Activated T-helper 2 cell treated with anti-CD3 and anti-CD28 coated beads, Interferon-gamma antibody, Interleukin-2, Interleukin-4, amounts not matched to agents 10 μg/mL and 5 μg/mL and 100 μg/mL, durations not matched to agents 14 hours and 24 hours and 36 hours (primary cell): ENCODE measurements at regions not wholly inside any gene's neighbourhood (a gene's known extent, or its start where the extent isn't known, plus 50 kb on each side); places are given as distances from the start of the nearest gene placed in this dataset.
"Not testable (repeated sequence)": the region's sequence is repeated elsewhere in the genome, so short reads cannot be mapped to it uniquely, and the experiment has no call there.

Experiments
- DNase-seq: peaks from one replicate; pipeline ENCODE4 v3.0.0; 2021; ENCODE audit warnings: low spot score
- H3K27ac Mint-ChIP-seq: one replicate; pipeline ENCODE4 v1.8.0; 2021; ENCODE audit warnings: mixed read lengths
- H3K27me3 Mint-ChIP-seq: one replicate; pipeline ENCODE4 v1.8.0; 2021; ENCODE audit warnings: low read depth, mixed read lengths
- H3K36me3 Mint-ChIP-seq: one replicate; pipeline ENCODE4 v1.8.0; 2021; ENCODE audit warnings: low read depth, mixed read lengths
- H3K4me1 Mint-ChIP-seq: one replicate; pipeline ENCODE4 v1.8.0; 2021; ENCODE audit warnings: low read depth, mixed read lengths
- H3K4me3 Mint-ChIP-seq: one replicate; pipeline ENCODE4 v1.8.0; 2021; ENCODE audit warnings: low read depth, mild to moderate bottlenecking, moderate library complexity, mixed read lengths
- H3K9me3 Mint-ChIP-seq: one replicate; pipeline ENCODE4 v1.8.0; 2021; ENCODE audit warnings: mixed read lengths
- intact Hi-C: fragments of 100-400 bp; cut with micrococcal nuclease; formaldehyde crosslinking; loops from one replicate; pipeline ENCODE4 v1.15.1; 2023

DNA sequence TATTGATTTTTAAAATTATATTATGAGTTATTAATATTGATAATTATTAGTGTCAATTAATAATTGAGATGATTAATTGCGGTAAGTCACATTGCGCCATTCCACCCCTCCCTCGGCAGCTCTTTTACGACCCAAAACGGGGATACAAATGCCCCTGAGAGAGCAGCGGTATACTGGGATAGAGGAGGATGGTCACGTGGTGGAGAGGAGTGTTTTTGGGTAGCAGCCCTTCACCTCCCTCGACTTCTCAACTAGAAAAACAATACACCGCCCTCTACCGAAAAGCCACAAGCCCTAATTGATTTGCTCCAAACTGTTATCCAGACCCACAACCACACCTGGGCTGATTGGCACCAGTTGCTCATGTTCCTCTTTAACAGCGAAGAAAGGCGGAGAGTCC is 71.0 kb downstream of the DAPL1 start:
- intact Hi-C loops, H3K9me3 Mint-ChIP-seq, H3K27me3 Mint-ChIP-seq, H3K4me1 Mint-ChIP-seq, H3K36me3 Mint-ChIP-seq, DNase-seq, H3K4me3 Mint-ChIP-seq, H3K27ac Mint-ChIP-seq: not testable (repeated sequence)

DNA sequence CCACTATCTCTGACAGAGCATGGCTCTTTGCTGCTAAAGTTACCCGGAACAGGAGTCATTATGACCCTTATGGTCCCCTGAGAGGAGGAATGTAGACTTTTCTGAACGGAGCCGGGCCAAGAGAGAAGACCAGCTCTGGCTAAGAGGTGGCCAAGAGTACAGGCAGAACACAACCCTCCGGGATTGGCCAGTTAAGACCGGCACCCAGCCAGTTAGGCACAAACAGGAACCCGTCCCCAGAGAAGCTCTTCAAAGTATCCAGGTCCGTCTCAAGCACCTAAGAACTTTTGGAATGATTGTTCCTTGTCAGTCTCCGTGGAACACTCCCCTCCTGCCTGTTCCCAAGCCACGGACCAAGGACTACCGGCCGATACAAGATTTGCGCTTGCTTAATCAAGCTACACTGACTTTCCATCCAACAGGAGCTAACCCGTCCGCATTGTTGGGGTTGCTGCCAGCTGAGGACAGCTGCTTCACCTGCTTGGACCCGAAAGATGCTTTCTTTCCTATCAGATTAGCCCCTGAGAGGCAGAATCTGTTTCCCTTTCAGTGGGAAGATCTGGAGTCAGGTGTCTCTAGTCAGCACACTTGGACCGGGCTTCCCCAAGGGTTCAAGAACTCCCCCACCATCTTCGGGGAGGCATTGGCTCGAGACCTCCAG is 72.5 kb downstream of the DAPL1 start:
- H3K36me3 Mint-ChIP-seq, H3K9me3 Mint-ChIP-seq, H3K27me3 Mint-ChIP-seq, H3K4me1 Mint-ChIP-seq, intact Hi-C loops, H3K4me3 Mint-ChIP-seq, H3K27ac Mint-ChIP-seq, DNase-seq: not testable (repeated sequence)

DNA sequence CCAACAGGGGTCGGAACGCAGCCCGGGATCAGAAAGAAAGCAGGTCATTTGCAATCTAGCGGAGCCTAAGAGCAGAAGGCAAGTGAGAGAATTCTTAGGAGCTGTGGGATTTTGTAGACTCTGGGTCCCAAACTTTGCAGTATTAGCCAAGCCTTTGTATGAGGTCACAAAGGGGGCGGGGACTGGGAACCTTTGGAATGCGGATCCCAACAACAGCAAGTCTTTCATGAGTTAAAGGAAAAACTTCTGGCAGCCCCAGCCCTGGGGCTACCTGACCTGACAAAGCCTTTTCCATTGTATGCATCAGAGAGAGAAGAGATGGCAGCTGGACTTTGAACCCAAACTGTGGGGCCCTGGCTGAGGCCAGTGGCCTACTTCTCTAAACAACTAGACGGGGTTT is 73.3 kb downstream of the DAPL1 start:
- H3K36me3 Mint-ChIP-seq, H3K4me1 Mint-ChIP-seq, DNase-seq: not testable (repeated sequence)

DNA sequence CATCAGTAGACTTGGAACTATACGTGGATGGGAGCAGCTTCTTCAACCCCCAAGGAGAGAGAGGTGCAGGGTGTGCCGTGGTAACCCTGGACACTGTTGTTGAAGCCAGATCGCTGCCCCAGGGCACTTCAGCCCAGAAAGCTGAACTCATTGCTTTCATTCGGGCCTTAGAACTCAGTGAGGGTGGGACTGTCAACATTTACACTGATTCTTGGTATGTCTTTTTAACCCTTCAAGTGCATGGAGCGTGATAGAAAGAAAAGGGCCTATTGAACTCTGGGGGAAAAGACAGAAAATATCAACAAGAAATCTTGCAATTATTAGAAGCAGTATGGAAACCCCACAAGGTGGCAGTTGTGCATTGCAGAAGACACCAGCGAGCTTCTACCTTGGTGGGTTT is 74.0 kb downstream of the DAPL1 start:
- H3K4me1 Mint-ChIP-seq, intact Hi-C loops, H3K36me3 Mint-ChIP-seq, DNase-seq, H3K27ac Mint-ChIP-seq, H3K4me3 Mint-ChIP-seq, H3K9me3 Mint-ChIP-seq, H3K27me3 Mint-ChIP-seq: not testable (repeated sequence)

More for the DNA sequence above, 73.3 kb downstream of the DAPL1 start:
- H3K27me3 Mint-ChIP-seq, H3K27ac Mint-ChIP-seq, H3K9me3 Mint-ChIP-seq, H3K4me3 Mint-ChIP-seq, intact Hi-C loops: not testable (repeated sequence)

DNA sequence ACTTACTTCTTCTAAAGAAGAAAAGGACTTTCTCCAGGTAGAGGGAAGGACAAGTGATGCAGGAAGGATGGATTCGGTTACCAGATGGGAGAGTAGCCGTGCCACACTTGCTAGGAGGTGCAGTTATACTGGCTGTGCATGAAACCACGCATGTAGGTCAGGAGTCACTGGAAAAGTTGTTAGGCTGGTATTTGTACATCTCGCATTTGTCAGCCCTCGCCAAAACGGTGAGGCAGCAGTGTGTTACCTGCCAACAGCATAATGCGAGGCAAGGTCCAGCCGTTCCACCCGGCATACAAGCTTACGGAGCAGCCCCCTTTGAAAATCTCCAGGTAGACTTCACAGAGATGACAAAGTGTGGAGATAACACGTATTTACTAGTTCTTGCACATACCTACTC is 74.5 kb downstream of the DAPL1 start:
- DNase-seq, H3K27me3 Mint-ChIP-seq, H3K27ac Mint-ChIP-seq, H3K4me3 Mint-ChIP-seq, H3K36me3 Mint-ChIP-seq, H3K4me1 Mint-ChIP-seq, intact Hi-C loops, H3K9me3 Mint-ChIP-seq: not testable (repeated sequence)

DNA sequence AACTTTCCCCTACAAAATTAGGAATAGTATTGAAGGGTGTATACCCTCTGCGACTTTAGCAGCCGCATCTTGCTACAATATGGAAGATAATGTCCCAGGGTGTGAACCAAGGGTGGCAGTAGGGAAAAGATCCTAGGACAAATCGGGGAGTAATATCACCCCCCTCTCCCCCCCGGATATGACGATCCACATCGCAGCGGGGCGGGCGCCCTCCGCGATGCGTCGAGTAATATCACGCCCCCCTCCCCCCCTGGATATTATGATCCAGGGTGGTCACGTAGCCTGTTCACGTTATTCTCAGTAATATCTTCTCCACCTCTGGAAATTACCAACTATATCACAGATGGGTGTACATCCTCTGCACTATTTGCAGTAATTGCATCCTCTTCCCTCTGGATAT is 82.9 kb downstream of the DAPL1 start:
- Mint-ChIP-seq H3K36me3 (no peaks in the 10 kb centered on the region), H3K27ac (no peak overlapping the region), H3K4me3 (no peak overlapping the region), H3K9me3 (no peaks in the 10 kb centered on the region), H3K4me1 (no peaks in the 10 kb centered on the region), H3K27me3 (no peaks in the 10 kb centered on the region)
- no peak for DNase-seq
- intact Hi-C loops, result no loop called here

DNA sequence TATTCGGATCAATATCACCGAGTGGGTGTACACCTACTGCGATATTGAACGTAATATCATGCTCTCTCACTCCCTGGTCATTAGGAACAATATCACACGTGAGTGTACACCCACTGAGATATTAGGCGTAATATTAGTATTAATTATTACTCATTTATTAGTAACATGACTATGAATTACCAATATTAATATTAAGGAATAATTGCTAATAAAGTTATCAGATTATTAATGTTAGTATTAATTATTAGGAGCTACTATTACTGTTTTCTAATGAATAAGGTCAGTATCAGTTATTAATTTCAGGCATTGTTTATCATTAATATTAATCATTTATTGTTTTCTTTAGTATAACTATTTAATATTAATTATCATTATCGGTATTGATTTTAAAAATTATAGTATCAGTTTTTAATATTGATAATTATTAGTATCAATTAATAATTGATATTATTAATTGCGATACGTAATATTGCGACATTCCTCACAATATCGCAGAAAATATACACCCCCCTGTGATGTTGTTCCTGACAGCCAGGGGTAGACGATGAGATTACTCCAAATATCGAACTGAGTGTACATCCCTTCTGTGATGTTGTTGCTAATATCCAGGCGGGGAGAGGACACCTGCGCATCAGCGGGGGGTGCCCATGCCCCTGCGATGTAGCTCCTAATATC is 84.2 kb downstream of the DAPL1 start:
- no peak overlapping the region for H3K4me3 Mint-ChIP-seq
- no peaks in the 10 kb centered on the region for H3K9me3 Mint-ChIP-seq
- no peak overlapping the region for H3K27ac Mint-ChIP-seq
- DNase-seq, result no peak
- H3K27me3 Mint-ChIP-seq, result no peaks in the 10 kb centered on the region
- H3K36me3 Mint-ChIP-seq, result no peaks in the 10 kb centered on the region
- intact Hi-C loops, result no loop called here
- no peaks in the 10 kb centered on the region for H3K4me1 Mint-ChIP-seq

DNA sequence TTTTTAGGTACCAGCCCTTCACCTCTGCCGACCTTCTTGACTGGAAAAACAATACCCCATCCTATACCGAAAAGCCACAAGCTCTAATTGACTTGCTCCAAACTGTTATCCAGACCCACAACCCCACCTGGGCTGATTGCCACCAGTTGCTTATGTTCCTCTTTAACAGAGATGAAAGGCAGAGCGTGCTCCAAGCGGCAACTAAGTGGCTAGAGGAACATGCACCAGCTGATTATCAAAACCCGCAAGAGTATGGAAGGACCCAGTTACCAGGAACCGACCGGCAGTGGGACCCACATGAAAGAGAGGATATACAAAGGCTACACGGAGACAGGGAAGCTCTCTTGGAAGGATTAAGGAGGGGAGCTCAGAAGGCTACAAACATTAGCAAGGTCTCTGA is 86.1 kb upstream of the TANC1 start:
- peaks cover 4% of the 10 kb centered on the region for H3K4me1 Mint-ChIP-seq
- no peaks in the 10 kb centered on the region for H3K27me3 Mint-ChIP-seq
- no peak overlapping the region for H3K4me3 Mint-ChIP-seq
- no peak for DNase-seq
- no peaks in the 10 kb centered on the region for H3K36me3 Mint-ChIP-seq
- intact Hi-C loops, result no loop called here
- H3K27ac Mint-ChIP-seq, result no peak overlapping the region
- no peaks in the 10 kb centered on the region for H3K9me3 Mint-ChIP-seq

DNA sequence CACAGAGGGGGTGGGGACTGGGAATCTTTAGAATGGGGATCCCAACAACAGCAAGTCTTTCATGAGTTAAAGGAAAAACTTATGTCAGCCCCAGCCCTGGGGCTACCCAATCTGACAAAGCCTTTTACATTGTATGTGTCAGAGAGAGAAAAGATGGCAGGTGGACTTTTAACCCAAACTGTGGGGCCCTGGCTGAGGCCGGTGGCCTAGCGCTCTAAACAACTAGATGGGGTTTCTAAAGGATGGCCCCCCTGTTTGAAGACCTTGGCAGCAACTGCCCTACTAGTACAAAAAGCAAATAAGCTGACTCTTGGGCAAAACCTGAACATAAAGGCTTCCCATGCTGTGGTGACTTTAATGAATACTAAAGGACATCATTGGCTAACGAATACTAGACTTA is 83.9 kb upstream of the TANC1 start:
- intact Hi-C loops, result not testable (repeated sequence)

DNA sequence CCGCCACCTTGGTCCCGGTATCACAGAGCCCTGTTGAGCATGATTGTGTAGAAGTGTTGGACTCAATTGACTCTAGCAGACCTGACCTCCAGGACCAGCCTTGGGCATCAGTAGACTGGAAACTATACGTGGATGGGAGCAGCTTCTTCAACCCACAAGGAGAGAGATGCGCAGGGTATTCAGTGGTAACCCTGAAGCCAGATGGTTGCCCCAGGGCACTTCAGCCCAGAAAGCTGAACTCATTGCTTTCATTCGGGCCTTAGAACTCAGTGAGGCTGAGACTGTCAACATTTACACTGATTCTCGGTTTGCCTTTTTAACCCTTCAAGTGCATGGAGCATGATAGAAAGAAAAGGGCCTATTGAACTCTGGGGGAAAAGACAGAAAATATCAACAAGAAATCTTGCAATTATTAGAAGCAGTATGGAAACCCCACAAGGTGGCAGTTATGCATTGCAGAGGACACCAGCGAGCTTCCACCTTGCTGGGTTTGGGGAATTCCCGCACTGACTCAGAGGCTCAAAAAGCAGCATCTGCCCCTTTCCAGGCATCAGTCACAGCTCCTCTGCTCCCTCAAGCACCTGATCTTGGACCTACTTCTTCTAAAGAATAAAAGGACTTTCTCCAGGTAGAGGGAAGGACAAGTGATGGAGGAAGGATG is 83.3 kb upstream of the TANC1 start:
- intact Hi-C loops, H3K4me1 Mint-ChIP-seq, H3K27me3 Mint-ChIP-seq, H3K36me3 Mint-ChIP-seq, H3K4me3 Mint-ChIP-seq, H3K9me3 Mint-ChIP-seq, DNase-seq, H3K27ac Mint-ChIP-seq: not testable (repeated sequence)

More for the DNA sequence above, 83.9 kb upstream of the TANC1 start:
- H3K27ac Mint-ChIP-seq, DNase-seq, H3K27me3 Mint-ChIP-seq, H3K4me1 Mint-ChIP-seq, H3K9me3 Mint-ChIP-seq, H3K36me3 Mint-ChIP-seq, H3K4me3 Mint-ChIP-seq: not testable (repeated sequence)

DNA sequence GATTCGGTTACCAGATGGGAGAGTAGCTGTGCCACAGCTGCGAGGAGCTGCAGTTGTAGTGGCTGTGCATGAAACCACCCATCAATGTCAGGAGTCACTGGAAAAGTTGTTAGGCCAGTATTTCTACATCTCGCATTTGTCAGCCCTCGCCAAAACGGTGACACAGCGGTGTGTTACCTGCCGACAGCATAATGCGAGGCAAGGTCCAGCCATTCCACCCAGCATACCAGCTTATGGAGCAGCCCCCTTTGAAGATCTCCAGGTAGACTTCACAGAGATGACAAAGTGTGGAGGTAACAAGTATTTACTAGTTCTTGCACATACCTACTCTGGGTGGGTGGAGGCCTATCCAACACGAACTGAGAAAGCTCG is 82.8 kb upstream of the TANC1 start:
- H3K4me1 Mint-ChIP-seq, H3K4me3 Mint-ChIP-seq, intact Hi-C loops, H3K27me3 Mint-ChIP-seq, H3K27ac Mint-ChIP-seq, H3K36me3 Mint-ChIP-seq, DNase-seq: not testable (repeated sequence)
- peaks cover 11% of the 10 kb centered on the region for H3K9me3 Mint-ChIP-seq

DNA sequence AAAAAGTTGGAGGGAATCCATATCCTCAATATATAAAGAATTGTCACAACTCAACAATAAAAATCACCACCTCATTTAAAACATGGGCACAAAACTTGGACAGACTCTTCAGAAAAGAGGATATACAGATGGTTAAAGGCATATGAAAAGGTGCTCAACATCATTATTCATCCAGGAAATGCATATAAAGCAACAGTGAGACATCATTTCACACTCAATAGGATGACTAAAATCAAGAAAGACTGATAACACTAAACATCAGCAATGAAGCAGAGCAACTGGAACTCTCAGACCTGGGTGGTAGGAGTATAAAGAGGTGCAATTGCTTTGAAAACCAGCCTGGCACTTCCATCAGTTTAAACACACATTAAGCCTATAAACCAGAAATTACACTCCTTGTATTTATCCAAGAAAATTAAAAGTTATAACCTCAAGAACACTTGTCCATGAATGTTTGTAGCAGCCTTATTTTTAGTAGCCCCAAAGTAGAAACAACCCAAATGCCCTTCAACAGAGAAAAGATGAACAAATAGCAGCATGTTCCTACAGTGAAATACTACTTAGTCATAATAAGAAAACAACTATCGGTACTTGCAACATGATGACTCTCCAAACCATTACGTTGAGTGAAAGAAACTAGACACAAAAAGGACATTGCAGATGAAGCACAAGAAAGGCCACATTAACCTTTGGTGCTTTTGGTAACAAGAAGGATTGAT is 79.1 kb upstream of the TANC1 start:
- DNase-seq, result no peak
- H3K36me3 Mint-ChIP-seq, result peaks cover 5% of the 10 kb centered on the region
- no peak overlapping the region for H3K27ac Mint-ChIP-seq
- no peak overlapping the region for H3K4me3 Mint-ChIP-seq
- H3K9me3 Mint-ChIP-seq, result peaks cover 12% of the 10 kb centered on the region
- intact Hi-C loops, result no loop called here
- H3K27me3 Mint-ChIP-seq, result no peaks in the 10 kb centered on the region
- peaks cover 7% of the 10 kb centered on the region for H3K4me1 Mint-ChIP-seq

DNA sequence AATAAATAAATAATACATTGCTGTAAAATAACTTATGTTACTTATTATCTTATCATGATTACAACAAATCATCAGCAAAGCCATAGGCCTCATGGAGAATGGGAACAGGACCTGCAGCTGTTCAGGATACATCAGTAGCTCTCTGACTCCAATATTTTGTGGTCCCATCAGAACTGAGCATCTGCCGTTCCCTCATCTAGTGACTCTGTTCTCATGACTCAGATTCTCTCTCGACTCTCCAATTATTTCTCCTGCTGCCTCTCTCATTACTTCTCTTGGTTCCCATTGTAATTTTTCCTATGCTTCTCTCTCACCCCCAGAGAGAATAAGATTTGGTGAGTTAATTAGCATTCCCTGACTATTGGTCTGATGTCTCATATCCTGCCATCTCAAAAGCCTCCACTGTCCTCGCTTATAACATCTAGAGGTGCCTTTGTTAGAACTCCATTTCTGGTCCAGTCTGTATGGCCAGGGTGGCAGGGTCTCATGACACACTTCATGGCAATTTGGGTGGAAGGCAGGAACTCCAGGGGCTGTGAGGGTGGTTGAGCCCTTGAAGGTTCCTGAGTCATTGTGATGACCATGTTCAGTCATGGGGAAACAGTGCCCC is 78.0 kb upstream of the TANC1 start:
- Mint-ChIP-seq H3K27ac (no peak overlapping the region), H3K36me3 (peaks cover 5% of the 10 kb centered on the region), H3K27me3 (no peaks in the 10 kb centered on the region), H3K4me3 (no peak overlapping the region), H3K4me1 (peaks cover 4% of the 10 kb centered on the region), H3K9me3 (peaks cover 12% of the 10 kb centered on the region)
- DNase-seq, result no peak
- intact Hi-C loops, result no loop called here
